Activated CD8-positive, alpha-beta memory T cell treated with anti-CD3 and anti-CD28 coated beads, Interleukin-2, amount 50 U/mL, for 24 hours (primary cell): ENCODE measurements at regions not wholly inside any gene's neighbourhood (a gene's known extent, or its start where the extent isn't known, plus 50 kb on each side); places are given as distances from the start of the nearest gene placed in this dataset.

ENCODE experiments used
- DNase-seq: peaks from one replicate; pipeline ENCODE4 v3.0.0-alpha.2; 2020; ENCODE audit errors: extremely low read depth

DNA sequence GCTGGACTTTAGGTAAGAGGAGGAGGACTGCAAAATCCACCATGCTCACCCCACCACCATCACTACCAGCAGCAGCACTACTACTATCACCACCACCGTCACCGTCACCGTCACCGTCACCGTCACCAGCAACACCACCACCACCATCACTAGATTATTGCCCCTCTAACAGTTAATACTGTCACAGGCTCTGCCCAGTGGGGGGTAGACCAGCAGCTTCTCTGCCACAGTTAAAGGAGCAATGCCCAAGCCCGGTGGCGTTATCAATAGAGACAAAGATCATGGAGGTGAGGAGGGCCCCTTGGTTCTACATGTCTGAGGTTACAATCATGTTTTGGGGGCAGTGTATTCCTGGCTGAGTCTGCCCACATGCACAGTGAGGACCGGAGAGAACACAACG lies 184.4 kb upstream of the DYNLRB2 start:
- no peak for DNase-seq

DNA sequence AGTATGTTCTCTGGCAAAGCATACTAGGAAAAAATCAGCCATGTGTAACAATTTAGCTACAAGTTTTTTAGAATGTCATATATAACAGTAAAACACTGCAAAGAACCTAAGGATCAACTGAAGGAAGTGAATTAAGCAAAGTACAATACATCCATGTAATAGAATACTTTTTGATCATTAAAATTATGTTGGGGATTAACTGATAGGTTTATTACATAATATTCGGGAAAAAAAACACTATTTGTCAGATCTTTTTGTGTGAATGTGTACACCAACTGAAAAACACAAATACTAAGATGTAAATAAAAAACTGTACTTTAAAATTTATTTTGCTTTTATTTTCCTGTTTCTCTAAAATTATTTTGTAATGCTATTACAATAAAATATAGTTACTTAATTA lies 185.5 kb upstream of the DYNLRB2 start:
- DNase-seq: no peak

DNA sequence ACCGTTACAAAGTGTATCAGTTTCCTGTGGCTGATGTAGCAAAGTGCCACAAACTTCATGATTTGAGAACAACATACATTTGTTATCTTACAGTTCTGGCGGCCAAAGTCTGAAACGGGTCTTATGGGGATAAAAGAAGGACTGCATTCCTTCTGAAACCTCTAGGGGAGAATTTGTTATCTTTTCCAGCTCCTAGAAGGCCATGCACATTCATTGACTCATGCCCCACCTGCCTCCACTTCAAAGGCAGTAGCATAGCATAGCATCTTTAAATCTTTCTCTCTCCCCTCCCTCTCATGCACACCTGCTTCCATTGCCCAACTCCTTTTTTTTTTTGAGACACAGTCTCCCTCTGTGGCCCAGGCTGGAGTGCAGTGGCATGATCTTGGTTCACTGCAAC lies 190.7 kb upstream of the DYNLRB2 start:
- no peak for DNase-seq

DNA sequence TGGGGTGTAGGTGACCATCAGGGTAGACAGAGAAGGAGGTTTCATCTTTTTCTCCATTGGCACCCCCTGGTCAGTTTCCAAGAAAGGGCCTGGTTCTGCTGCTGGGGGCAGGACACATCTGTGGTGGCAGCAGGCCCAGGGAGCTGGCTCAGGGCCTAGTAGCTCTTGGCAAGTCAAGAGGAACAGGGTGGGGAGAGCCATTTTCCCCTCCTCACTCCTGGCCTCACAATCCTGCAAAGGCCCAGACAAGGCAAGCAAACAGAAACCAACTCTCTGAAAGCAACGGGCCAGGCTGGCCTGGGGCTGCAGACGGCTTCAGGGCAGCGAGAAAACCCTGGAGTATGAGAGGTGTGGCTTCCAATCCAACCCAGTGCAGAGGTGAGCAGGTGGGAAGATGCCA lies 192.9 kb upstream of the DYNLRB2 start:
- no peak for DNase-seq

DNA sequence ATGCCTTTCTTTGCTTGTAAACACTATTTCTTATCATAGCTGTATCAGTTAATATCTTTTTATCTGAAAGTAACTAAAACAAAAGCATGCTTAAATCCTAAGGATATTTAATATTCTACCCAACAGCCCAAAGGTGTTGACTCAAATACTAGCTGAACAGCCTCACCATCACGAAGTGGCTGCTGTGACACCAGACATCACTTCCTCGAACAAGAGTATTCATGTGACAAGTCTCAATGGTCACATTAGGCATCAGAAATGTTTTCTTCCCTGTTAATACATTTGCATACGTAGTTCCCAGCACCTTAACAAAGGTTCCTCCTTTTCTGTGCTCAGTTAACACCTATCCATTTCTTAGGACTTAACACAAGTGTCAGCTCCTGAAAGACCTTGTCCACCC lies 193.8 kb upstream of the DYNLRB2 start:
- no peak for DNase-seq

DNA sequence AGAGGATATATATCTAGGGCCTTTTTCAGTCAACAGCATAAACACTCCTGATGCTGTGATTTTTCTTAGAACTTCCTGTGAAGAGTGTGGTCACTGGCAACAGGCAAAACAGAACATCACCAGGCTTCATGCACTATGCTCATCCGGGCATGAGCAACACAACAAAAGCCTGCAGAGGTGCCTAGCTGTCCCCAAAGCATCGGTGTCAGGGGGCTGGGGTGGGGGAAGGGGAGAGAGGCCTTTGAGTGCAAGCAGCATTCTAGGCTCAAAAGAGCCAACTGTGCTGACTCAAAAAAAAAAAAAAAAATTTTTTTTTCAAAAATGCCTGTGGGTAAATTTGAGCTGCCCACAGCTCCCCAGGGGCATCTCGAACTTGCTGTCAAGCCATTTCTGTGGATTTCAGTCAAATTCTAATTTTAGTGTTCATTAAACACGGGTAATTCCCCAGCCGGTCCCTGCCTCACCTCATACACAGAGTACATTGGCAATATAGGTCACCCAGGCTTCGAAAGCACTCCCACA lies 194.6 kb upstream of the DYNLRB2 start:
- DNase-seq: no peak

DNA sequence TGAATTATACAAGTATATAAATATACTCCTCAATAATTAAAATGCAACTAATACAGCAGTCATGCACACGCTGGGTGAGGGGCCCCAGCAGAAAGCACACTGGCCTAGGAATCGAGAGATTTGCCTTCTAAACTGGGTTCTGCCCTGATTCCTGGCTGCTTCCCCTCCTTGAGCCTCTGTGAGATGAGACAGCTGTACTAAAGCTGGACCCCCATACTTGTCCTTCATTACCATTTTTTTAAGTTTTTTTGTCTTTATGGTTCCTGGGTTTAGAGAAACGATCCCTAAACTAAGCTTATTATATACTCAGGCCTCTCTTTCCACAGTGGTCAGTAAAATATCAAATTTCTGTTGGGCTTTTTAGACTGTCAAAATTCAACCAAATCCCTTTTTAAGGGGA lies 195.1 kb upstream of the DYNLRB2 start:
- no peak for DNase-seq

DNA sequence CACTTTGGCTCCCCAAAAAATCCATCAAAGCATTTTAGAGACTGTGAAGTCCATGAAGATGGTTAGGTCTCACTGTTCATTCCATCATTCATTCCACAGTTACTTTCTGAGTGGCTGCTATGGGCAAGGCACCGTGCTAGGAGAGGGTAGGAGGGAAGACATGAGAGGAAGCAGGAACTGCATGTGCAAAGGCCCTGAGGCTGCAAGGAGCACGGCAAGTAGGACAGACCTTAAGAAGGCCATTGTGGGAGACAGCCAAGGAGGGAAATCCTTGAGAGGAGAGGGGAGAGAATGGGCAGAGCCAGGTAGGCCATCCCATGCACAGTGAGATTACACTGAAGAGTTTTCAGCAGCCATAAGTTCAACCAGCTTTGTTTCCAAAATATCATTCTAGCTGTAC lies 196.2 kb upstream of the DYNLRB2 start:
- DNase-seq: no peak

DNA sequence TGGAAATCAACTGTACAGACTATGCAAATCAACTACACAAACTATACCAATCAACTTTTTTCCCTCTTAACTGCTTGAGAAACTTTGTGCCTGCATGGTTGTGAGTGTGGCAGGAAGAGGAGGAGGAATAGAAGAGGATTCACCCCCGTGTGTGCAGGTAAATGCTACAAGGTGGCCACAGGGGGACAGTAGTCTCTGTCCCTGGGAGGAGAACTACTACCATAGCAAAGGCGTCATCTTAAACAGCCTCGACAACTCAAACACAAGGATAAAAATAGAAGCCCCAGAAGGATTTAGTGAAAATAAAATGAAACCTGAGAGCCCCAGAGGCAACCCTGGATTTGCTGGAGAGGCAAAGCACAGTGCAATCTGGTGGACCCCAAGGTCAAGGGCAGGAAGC lies 199.5 kb upstream of the DYNLRB2 start:
- no peak for DNase-seq

DNA sequence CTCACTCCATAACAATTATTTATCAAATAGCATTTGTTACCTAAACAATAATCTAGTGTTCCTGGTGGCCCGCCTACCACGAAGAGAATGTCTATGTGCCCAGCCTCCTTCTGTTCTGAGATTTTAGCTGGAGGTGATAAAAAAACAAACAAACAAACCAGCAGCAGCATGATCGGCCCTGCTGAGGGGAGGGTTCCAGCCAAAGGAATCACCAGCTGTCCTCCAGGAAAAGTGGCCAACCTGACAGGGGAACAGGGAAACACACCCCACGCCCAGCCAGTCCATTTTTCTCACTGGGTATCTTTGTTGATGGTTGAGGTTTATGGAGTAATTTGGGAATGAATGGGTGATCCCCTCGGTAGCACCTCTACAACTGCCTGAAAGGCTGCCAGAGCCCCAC lies 203.0 kb upstream of the DYNLRB2 start:
- no peak for DNase-seq

DNA sequence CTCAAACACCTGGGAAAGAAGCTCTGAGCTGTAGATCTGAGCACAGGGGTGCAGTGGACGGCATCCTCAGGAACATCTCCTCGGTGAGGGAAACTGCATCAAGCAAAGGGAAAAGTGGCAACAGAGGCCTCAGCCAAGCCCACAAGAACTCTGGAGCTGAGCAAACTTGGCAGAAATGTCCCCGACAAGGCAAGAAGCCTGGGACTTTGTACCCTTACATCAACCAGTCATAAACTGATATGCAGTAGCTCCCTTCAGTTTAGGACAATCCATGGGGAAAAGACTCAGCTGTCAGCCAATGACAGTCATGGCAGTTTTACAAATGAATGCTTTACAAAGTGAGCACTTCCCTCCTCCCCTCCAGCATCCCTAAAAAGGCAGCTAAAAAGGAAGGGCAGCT lies 210.0 kb upstream of the DYNLRB2 start:
- no peak for DNase-seq

DNA sequence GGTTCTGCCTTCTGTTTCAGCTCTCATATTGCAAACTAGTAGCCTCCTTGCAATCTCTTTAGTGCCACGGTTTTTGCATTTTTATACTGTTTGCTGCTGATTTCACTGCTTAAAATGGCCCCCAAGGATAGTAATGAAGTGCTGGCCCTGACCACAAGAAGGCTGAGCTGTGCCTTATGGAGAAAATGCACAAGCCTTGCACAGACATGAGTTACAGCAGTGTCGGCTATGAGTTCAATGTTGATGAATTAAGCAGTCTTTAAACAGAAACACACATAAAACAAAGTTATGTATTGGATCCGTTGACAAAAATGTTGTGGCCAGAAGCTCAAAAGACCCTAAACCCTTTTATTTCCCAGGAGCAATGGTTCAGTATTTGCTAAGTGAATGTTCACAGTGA lies 210.6 kb upstream of the DYNLRB2 start:
- no peak for DNase-seq

DNA sequence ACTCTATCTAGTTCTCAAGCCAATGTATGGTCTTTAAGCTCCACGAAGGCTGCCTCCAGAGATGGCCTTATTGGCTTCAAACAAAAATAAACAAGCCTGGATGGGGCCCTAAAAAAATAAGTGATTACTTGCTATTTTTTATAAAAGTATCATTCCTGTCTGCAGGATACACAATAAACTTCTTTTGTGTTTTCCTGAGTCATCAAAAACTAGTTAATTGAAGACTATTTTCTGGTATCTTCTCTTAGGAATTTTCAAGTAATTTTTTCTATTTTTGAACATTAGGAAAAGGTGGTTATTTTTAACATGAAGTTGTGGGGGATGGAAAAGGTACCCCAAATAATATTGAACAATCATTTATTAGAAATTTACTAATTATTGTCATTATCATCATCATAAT lies 213.1 kb upstream of the DYNLRB2 start:
- DNase-seq: no peak

DNA sequence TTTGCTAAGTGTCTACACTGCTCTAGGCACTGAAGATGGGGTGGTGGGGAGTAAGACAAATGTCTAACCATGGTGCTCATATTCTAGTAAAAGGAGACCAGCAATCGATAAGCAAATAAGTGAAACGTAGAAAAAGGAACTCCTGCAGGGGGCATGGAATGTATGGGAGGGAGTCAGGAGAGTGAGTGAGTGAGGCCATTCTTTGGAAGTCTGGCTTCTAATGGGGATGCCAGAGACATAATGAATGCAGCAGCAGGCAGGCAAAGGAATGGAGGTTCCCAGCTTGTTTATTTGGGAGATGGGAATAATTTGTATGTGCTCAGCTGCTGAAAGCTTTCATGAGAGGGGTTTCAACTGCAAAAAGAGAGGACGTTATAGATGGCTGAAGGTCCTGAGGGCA lies 216.4 kb upstream of the DYNLRB2 start:
- DNase-seq: no peak

DNA sequence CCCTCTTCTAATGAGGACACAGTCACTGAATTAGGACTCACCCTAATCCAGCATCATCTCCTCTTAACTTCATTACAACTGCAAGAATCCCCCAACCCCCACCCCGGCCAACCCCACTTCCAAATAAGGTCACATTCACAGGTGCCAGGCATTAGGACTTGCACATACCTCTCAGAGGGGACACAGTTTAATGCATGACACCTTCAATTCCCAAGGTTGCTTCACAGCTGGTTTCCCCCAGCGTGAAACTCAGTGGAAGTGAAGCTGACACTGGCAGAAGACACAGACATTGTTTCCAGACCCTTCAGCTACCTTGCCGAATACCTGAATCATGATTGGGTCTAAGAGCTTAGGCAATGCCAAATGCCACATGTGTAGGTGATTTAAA lies 217.0 kb upstream of the DYNLRB2 start:
- no peak for DNase-seq

DNA sequence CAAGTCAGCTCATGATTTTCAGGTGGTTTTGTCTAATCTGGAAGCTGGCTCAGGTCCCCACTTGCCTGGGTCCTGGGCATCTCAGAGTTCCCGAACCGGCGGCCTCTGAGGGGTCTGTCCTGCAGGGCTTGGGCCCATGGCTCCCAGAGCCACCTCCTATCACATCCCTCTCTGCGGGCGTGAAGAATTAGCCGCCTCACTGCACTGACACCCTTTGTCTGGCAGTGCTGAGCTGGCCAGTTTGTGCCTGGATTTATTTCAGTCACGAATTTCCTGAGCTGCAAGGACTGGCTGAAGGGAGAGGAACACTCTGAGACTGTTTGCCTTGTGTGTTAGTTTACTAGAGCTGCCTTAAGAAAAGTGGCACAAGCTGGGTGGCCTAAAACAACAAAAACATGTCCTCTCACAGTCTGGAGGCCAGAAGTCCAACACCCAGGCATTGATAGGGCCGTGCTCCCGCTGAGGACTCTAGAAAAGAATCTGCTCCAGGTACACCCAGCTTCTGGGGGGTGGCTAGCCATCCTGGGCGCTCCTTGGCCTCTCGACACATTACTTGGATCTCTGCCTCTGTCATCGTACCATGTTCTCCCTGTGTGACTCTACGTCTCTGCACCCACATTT lies 217.5 kb upstream of the DYNLRB2 start:
- no peak for DNase-seq

DNA sequence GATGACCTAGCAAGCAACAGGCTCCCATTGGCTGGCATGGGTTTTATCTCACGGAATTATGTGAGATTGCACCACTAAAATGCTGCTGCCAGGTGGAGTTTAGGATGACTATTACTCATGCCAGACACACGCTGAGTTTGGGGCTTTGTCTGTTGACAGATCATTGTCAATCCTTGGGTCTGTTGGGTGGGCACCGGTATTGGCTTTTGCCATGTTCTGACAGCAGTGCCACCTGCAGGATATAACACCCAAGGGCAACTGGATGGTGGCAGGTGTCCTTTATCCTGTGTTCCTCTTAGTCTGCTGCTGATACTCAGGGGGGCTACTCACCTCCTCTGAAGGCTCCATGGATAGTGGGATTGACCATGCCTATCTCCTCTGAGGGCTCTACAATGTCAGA lies 221.6 kb upstream of the DYNLRB2 start:
- no peak for DNase-seq

DNA sequence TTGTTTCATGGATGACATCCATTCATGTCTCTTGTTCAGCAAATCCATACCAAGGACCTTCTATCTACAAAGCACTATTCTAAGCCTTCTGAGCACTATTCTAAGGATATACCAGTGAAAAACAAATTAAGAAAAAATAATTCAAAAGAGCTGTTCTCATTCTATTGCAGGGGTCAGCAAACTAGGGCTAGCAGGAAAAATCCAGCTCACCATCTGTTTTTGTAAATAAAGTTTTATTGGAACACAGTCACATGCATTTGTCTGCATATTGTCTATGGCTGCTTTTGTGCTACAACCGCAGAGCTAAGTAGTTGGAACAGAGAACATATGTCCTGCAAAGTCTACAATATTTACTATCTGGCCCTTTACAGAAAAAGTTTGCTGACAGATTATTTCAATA lies 222.7 kb upstream of the DYNLRB2 start:
- DNase-seq: no peak

DNA sequence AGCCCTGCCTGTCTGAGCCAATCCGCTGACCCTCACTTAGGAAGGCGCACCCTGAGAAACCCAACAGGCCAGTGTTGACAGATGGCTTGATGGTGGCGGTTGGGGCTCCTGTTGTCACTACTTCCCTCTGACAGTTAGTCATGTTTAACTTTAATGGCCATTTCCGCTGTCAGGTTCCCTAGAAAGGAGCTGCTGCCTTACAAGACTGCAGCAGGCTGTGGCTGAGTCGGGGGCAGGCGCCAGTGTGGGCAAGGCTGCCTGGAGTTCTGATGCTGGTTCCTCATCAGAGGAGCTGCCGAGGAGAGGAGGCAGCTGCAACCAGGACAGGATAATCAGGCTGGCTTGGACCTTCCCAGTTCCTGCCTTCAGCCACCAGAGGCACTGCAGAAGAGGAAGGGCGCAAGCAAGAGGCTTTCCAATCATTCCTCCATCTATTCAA lies 223.2 kb upstream of the DYNLRB2 start:
- DNase-seq: no peak

DNA sequence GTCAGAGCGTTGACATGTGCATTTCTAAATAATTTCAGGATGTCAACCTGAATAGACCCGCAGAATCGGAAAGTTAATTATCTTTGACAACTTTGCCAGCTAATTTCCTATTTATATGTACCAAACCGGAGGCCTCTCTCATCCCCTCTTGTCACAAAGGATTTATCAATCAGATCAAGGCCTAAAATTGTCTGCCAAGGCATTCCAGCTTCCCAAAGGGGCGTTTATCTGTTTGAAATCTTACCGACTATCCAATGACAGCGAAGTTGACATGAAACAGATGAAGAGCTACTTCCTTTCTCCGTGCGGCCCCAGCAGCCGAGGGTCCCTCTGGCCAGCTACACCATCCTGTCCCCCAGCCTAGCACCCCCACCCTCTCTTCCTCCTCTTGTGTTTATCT lies 223.7 kb upstream of the DYNLRB2 start:
- DNase-seq: no peak

DNA sequence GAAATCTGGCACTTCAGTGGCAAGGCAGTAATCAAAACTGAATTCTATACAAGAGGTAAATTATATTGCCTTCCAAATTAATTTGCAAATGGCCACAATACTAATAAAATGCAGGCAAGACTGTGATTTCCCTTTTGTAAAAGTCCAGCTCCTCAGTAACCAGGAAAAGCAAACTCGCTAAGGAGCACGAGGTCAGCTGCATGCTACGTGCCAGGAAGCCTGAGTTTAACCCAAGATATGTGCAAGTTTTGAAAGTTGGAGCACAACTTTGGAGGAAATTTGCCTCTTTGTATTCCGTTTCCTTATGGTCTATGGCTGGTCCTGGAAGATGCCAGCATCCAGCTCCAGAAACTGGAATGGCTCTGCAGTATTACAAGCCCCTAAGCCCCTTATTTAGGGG lies 226.8 kb upstream of the DYNLRB2 start:
- no peak for DNase-seq

DNA sequence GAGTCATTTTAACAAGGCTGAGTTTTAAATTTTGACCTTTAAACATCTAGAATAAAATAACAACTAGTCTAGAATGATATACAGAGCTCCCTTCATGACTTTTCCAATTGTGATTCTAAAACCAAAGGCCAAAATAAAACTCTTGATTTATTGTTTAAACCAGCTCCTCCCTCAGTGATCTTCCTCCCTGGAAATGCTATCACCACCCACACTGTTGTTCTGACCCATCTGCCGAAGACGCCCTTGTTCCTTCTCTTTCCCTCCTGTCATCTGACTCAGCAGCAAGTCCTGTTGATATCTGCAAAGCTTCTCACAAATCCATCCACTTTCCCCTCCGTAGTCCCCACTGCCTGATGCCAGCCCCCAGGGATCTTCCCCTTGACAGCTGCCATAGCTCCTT lies 231.6 kb upstream of the DYNLRB2 start:
- no peak for DNase-seq

DNA sequence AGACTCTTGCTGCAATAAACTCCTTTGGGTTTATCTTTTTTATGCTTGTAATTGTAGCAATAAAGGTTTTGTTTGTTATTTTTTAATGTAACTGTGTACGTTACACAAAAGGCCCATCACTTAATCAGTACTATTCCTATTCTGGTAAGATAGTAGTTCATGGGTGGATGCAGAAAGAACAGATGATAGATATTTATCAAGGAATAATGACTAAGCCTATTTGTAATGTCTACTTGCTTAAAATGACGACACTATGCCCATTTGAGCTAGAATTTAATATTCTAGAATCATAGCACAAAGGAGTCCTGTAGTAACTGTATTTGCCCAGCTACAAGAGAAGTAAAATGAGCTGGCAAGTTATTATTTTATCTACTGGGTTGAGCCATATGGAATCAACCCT lies 235.4 kb upstream of the DYNLRB2 start:
- DNase-seq: no peak

DNA sequence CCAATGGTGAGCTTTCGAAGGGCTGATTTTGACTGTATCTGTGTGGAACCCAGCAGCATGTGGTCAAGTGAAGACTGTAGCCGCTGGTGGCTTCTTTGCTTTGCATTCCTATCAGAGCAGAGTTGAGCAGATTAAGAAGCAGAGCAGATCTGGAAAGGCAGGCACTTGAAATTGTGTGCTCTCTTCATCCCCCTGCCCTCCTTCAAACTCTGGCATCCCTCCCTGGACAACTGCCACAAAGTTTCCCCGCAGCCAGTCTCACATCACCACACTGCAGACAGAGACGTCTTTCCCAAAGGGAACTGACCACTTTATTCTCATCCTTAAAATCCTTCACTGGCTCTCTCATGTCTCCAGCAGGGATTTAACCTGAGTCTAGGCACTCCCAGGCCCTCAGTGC lies 237.1 kb upstream of the DYNLRB2 start:
- DNase-seq: no peak
